ENCODE measurements at regions not wholly inside any gene's neighbourhood (a gene's known extent, or its start where the extent isn't known, plus 50 kb on each side); places are given as distances from the start of the nearest gene placed in this dataset.

DNA sequence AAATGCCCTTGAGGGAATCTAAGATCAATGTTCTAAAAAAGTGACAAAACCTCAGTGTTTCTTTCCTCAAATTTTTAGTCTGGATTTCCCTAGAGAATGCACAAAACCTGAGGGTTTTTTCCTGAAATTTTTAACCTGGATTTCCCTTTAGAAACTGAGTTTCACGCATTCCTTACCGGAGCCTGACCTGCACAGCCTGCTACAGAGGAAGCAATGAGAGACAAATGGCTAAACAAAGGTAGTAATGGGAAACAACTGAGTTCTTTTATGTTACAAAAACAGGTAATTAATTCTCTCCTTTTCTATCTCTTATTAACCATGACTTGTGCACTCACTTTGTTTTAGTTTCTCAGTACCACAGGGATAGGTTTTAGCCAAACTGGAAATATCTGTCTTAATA lies 281.7 kb upstream of the NT5E start:
- TF ChIP-seq, protein P1, sequence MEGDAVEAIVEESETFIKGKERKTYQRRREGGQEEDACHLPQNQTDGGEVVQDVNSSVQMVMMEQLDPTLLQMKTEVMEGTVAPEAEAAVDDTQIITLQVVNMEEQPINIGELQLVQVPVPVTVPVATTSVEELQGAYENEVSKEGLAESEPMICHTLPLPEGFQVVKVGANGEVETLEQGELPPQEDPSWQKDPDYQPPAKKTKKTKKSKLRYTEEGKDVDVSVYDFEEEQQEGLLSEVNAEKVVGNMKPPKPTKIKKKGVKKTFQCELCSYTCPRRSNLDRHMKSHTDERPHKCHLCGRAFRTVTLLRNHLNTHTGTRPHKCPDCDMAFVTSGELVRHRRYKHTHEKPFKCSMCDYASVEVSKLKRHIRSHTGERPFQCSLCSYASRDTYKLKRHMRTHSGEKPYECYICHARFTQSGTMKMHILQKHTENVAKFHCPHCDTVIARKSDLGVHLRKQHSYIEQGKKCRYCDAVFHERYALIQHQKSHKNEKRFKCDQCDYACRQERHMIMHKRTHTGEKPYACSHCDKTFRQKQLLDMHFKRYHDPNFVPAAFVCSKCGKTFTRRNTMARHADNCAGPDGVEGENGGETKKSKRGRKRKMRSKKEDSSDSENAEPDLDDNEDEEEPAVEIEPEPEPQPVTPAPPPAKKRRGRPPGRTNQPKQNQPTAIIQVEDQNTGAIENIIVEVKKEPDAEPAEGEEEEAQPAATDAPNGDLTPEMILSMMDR (IDR thresholded peaks at IDR 0.05; ENCODE audit: insufficient read depth, low read length, missing control alignments): no peak
- ChIA-PET CTCF (no interaction called here), POLR2A (no interaction called here)
- no peak overlapping the region for H3K4me3 ChIP-seq (ENCODE audit: low read depth, low read length)
- no peak for DNase-seq (ENCODE audit: low read depth, low spot score)

DNA sequence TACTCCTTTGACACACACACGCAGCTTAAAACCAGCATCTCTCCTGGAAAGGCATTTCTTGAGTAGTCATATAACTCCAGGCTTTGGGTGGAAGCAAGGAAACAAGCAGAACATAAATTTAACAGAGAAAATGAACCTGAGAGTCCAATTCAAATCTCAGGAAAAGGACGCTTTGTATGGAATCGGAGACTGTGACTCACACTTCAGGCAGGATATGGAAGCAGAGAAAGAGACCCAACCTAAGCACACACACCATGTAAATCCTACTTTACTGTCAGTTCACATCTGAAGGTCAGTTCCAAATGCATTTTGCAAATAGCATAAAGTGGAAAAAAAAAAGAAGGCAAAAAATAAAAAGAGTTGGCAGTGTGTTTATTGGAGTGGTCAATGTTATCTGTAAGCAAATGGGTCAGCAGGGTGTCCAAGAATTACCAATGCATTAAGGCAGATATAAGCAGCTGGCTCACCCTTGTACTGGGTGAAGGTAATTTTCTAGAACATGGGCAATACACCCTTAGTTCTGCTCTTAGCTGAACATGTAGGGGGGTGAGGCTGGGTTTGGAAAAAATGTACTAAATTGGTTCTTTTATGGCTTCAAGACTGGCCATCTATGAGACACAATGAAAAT lies 283.7 kb upstream of the NT5E start:
- H3K4me3 ChIP-seq (ENCODE audit: low read depth, low read length): no peak overlapping the region
- no peak for DNase-seq (ENCODE audit: low read depth, low spot score)
- TF ChIP-seq, protein P1 (IDR thresholded peaks at IDR 0.05; ENCODE audit: insufficient read depth, low read length, missing control alignments): no peak
- ChIA-PET POLR2A (no interaction called here), CTCF (no interaction called here)

DNA sequence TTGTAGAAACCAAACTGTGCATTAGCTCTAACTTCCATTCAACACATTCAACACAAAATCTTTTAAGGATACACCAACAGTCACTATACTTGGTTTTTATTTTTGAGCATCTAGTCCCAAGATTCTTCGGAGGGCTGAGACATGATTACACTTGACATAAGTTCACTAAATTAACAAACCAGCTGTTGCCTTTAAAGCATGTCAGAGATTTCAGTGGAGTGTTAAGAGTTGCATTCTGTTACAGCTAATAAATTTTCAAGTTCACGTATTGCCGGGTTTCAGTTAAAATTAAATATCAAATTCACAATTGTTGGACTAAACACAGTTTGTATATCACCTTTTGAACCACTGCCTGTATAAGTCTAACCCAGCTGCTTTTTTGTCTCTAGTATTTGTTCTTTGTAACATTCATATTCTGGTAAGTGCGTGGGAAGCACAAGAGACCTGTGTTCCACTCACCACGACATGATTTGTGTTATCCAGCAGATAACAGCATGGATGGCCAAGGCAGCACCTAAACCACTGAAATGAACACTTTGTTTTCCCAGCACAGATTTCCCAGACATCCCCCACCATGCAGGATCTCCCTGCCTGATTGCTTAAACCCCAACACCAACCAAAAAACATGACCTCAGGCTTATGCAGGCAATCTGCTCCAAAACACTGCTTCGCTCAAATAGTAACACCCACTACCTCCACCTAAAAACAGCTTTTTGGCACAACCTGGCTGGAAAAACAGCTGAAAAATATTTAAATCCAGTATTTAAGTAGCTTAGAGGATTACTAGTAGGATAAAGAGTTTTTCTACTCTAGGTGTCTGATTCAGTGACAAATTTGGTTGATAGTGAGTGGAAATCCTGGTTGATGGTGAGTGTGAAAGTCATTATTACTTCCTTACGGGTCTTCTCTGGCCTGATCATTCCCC lies 286.5 kb upstream of the NT5E start:
- no peak overlapping the region for H3K4me3 ChIP-seq (ENCODE audit: low read depth, low read length)
- ChIA-PET CTCF (no interaction called here), POLR2A (no interaction called here)
- TF ChIP-seq, protein P1 (IDR thresholded peaks at IDR 0.05; ENCODE audit: insufficient read depth, low read length, missing control alignments): no peak
- no peak for DNase-seq (ENCODE audit: low read depth, low spot score)

DNA sequence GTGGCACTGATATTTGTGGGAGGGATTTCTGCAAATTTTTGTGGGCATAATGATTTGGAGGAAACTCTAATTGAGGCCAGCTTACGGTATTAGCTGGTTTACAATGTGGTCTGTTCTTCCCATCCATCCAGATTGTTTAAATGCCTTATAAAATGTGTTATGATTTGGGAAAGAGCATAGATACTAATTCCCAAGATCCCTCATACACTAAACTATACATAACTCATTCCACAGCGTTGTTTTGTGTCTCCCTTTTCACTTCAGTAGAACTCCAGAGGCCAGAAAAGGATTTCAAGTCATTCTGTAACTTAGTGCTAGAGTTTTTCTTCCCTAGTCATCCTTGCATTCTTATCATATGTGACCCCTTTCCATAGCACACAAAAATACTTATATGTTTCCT lies 292.6 kb upstream of the NT5E start:
- ChIA-PET POLR2A (interaction anchor here (0.7 kb wide), 1 partner anchor 575 kb away, joined by 3 read pairs; no protein-coding TSS in a partner anchor), CTCF (no interaction called here)
- TF ChIP-seq, protein P1 (IDR thresholded peaks at IDR 0.05; ENCODE audit: insufficient read depth, low read length, missing control alignments): no peak
- DNase-seq (ENCODE audit: low read depth, low spot score): peak; percentile 19
- no peak overlapping the region for H3K4me3 ChIP-seq (ENCODE audit: low read depth, low read length)

DNA sequence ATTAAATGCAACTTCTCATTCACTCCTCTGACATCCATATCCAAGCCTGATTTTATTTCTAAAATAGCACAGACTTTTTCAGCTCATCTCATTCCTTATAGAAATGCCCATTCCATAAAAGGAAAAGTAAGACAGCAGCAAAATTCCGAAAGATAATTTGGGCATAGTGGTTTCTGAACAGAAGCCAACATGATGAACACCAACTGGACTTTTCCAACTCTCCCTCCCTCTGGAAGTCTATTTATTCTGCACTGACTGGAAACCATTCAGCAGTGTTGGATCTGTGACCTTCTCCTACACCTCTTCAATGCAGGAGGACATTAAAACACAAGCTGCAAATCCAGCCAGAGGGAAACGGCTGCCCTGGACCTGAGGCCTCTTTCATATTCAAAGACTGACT lies 306.2 kb upstream of the NT5E start:
- POLR2A ChIA-PET: no interaction called here
- no peak overlapping the region for H3K4me3 ChIP-seq (ENCODE audit: low read depth, low read length)
- no peak for DNase-seq (ENCODE audit: low read depth, low spot score)
- TF ChIP-seq, protein P1 (IDR thresholded peaks at IDR 0.05; ENCODE audit: insufficient read depth, low read length, missing control alignments): no peak
- CTCF ChIA-PET: interaction anchor here (0.6 to 1.1 kb wide), 2 partner anchors 17 to 369 kb away, joined by 3 read pairs; no protein-coding TSS in a partner anchor

DNA sequence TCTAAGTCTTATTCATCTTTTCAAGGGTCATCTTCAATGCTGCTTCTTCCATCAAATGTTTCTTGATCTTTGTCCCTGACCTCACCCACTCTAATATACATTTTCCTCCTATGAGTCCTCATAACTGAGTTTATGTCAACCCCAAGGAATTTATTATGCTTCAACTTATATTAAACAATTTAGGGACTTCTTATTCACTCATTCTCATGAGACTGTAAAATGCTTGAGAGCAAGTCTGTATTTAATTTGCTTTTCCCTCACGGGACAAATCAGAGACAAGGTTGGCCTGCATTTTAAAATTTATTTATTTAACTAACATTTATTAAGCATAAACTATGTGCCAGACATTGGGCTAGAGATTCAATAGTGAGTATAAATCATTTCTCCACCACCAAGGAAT lies 312.0 kb upstream of the NT5E start:
- ChIA-PET POLR2A (no interaction called here), CTCF (no interaction called here)
- TF ChIP-seq, protein P1 (IDR thresholded peaks at IDR 0.05; ENCODE audit: insufficient read depth, low read length, missing control alignments): no peak
- DNase-seq (ENCODE audit: low read depth, low spot score): no peak
- no peak overlapping the region for H3K4me3 ChIP-seq (ENCODE audit: low read depth, low read length)

Measured in AG04449 (cell line).